ENCODE measurements at regions not wholly inside any gene's neighbourhood (a gene's known extent, or its start where the extent isn't known, plus 50 kb on each side); places are given as distances from the start of the nearest gene placed in this dataset.

DNA sequence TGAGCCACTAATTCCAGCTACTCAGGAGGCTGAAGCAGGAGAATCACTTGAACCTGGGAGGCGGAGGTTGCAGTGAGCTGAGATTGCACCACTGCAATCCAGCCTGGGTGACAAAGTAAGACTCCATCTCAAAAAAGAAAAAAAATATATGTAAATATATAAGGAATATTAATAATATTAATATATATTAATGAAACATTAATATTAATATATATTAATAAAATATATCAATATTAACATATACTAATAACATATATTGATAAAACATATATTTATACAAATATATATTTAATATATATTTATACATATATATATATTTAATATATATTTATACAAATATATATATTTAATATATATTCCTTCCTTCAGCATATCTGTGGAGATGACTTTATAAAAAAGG, 338.0 kb downstream of the NPIPA8 start:
- TF ChIP-seq POLR2A (IDR thresholded peaks at IDR 0.05) (no peak), POLR2AphosphoS5 (IDR thresholded peaks at IDR 0.05) (no peak)
- TF ChIP-seq, protein P1, sequence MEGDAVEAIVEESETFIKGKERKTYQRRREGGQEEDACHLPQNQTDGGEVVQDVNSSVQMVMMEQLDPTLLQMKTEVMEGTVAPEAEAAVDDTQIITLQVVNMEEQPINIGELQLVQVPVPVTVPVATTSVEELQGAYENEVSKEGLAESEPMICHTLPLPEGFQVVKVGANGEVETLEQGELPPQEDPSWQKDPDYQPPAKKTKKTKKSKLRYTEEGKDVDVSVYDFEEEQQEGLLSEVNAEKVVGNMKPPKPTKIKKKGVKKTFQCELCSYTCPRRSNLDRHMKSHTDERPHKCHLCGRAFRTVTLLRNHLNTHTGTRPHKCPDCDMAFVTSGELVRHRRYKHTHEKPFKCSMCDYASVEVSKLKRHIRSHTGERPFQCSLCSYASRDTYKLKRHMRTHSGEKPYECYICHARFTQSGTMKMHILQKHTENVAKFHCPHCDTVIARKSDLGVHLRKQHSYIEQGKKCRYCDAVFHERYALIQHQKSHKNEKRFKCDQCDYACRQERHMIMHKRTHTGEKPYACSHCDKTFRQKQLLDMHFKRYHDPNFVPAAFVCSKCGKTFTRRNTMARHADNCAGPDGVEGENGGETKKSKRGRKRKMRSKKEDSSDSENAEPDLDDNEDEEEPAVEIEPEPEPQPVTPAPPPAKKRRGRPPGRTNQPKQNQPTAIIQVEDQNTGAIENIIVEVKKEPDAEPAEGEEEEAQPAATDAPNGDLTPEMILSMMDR (IDR thresholded peaks at IDR 0.05) = no peak

All from breast epithelium (tissue), 3 donors.